ENCODE measurements at regions not wholly inside any gene's neighbourhood (a gene's known extent, or its start where the extent isn't known, plus 50 kb on each side); places are given as distances from the start of the nearest gene placed in this dataset.
A peak's percentile ranks its signal among the peaks of the same experiment; 100 is the strongest.

DNA sequence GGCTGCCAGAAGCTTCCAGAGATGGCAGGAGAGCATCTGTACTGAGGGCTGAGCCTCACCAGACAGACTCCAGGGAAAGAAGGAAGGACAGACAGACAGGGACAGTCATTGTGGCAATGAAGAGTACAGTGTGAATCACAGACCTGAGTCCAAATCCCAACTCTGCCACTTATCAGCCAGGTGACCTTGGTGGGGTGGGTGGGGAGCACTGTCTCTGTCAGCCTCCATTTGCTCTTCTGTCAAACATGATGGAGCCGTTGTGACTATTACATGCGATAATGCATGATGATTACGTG is 85.9 kb upstream of the FSTL4 start:
- no peak for ATAC-seq (replicated peaks in 1 of 4)
- 83% methylated on average over 3 of the region's 3 CpGs for WGBS (ENCODE audit: insufficient coverage)
- H3K36me3 Mint-ChIP-seq = no peaks in the 10 kb centered on the region
- H3K4me1 Mint-ChIP-seq = peaks cover 0 to 8% (median 5%) of the 10 kb centered on the region in 3 donors
- no peak overlapping the region for H3K27ac Mint-ChIP-seq
- Histone ChIP-seq H3K9me3 (no peaks in the 10 kb centered on the region), H3K4me1 (ENCODE audit: control insufficient read depth in 1 of 2, extremely low read depth in 1 of 2, insufficient read depth in 2 of 2, low read length in 2 of 2) (peaks cover 0 to 5% of the 10 kb centered on the region in 2 experiments), H3K27me3 (replicated peaks in 1 of 2; ENCODE audit: control insufficient read depth in 2 of 2, extremely low read depth in 1 of 2, insufficient read depth in 2 of 2, low read length in 1 of 2) (peaks cover 0 to 16% of the 10 kb centered on the region in 2 experiments), H3K36me3 (ENCODE audit: control insufficient read depth in 2 of 2, extremely low read depth in 1 of 2, insufficient read depth in 1 of 2, low read length in 1 of 2) (no peaks in the 10 kb centered on the region), H3K27ac (ENCODE audit: low read length) (no peak overlapping the region), H3K4me3 (ENCODE audit: control insufficient read depth in 1 of 2, extremely low read depth in 1 of 2, low read length in 1 of 2) (no peak overlapping the region)
- ChIA-PET CTCF (no interaction called here), POLR2A (no interaction called here)
- H3K27me3 Mint-ChIP-seq = peaks cover 3 to 11% of the 10 kb centered on the region in 2 donors
- H3K9me3 Mint-ChIP-seq = no peaks in the 10 kb centered on the region
- no peak overlapping the region for H3K4me3 Mint-ChIP-seq
- DNase-seq = peak in 1 of 35 experiments; percentile 4

DNA sequence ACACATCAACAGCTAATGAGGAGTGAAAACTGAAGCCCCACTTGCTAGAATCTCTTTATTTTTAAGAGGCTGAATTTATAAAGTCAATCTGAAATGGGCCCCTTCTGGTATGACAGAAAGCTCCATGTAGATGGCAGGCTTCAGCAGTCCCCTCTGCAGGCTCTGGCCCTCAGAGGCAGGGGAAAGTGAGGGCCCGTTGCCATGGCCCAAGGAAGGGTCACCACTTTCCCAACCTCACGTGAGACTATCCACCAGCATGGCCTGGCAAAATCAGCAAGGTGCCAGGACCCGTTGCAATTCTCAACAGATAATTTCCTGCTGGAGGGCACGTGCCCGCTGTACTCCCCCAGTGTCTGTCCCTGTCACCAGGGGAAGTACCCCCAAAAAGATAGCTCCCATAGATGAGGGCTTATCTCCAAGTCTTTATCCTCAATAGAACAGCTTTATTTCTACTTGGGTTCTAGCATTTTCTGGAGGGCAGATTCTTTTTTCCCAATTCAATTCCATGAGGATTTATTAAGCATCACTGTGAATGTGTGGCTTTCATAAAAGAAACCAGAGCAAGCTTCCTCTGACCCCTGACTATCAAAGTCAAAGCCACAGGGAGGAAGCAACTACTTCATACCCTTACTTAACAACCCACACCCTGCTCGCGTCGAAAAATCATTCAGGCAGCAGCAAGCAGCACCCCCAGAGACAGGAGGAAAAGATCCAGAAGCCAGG is 85.4 kb upstream of the FSTL4 start:
- Mint-ChIP-seq H3K36me3 (no peaks in the 10 kb centered on the region), H3K27ac (no peak overlapping the region), H3K4me1 (peaks cover 0 to 8% (median 5%) of the 10 kb centered on the region in 3 donors), H3K27me3 (peaks cover 3 to 11% of the 10 kb centered on the region in 2 donors), H3K9me3 (no peaks in the 10 kb centered on the region), H3K4me3 (no peak overlapping the region)
- H3K36me3 ChIP-seq (ENCODE audit: control insufficient read depth in 2 of 2, extremely low read depth in 1 of 2, insufficient read depth in 1 of 2, low read length in 1 of 2) = no peaks in the 10 kb centered on the region
- peaks cover 0 to 16% of the 10 kb centered on the region in 2 experiments for H3K27me3 ChIP-seq (replicated peaks in 1 of 2; ENCODE audit: control insufficient read depth in 2 of 2, extremely low read depth in 1 of 2, insufficient read depth in 2 of 2, low read length in 1 of 2)
- peak in 1 of 35 experiments; percentile 14 for DNase-seq
- no peaks in the 10 kb centered on the region for H3K9me3 ChIP-seq
- 40% methylated on average over 8 of the region's 8 CpGs for WGBS (ENCODE audit: insufficient coverage)
- H3K27ac ChIP-seq (ENCODE audit: low read length) = no peak overlapping the region
- ChIA-PET CTCF (no interaction called here), POLR2A (no interaction called here)
- H3K4me1 ChIP-seq (ENCODE audit: control insufficient read depth in 1 of 2, extremely low read depth in 1 of 2, insufficient read depth in 2 of 2, low read length in 2 of 2) = peaks cover 0 to 5% of the 10 kb centered on the region in 2 experiments
- H3K4me3 ChIP-seq (ENCODE audit: control insufficient read depth in 1 of 2, extremely low read depth in 1 of 2, low read length in 1 of 2) = no peak overlapping the region
- ATAC-seq (replicated peaks in 1 of 4) = no peak

DNA sequence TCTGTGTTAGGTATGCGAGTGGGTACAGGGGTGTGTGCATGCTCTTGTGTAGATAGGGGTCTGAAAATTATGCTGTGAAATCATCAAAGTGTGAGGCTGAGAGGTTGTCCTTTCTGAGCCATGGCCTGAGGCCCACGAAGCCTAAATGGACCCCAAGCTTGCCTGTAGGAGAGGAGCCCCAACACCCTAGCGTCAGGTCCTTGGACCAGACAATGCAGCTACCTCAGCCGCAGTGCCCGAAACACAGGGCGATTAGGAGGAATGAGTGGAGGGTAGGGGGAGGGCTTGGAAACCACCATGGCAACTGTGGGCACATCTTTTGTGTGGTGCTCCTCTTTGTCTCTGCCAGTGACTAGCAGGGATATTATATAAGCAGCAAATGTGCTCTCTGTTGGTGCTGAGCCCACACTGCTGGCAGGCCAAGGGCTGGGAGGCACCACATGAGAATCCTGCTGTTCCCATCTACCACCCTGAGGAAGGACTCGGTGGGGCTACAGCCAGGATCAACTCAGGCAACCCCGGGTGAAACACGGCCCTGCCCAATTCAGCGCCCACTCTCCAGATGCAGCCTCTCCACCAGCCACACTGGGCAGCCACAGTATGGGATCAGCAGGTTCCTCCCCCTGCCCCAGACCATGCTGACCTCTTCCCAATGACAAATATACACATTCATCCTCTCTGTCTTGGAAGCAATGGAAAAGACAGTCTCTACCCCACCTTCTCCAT is 84.6 kb upstream of the FSTL4 start:
- Mint-ChIP-seq H3K27me3 (peaks cover 4 to 11% of the 10 kb centered on the region in 2 donors), H3K4me3 (no peak overlapping the region), H3K27ac (no peak overlapping the region), H3K4me1 (peaks cover 0 to 8% (median 5%) of the 10 kb centered on the region in 3 donors), H3K9me3 (no peaks in the 10 kb centered on the region), H3K36me3 (no peaks in the 10 kb centered on the region)
- Histone ChIP-seq H3K9me3 (no peaks in the 10 kb centered on the region), H3K4me1 (ENCODE audit: control insufficient read depth in 1 of 2, extremely low read depth in 1 of 2, insufficient read depth in 2 of 2, low read length in 2 of 2) (peaks cover 0 to 5% of the 10 kb centered on the region in 2 experiments), H3K4me3 (ENCODE audit: control insufficient read depth in 1 of 2, extremely low read depth in 1 of 2, low read length in 1 of 2) (no peak overlapping the region), H3K36me3 (ENCODE audit: control insufficient read depth in 2 of 2, extremely low read depth in 1 of 2, insufficient read depth in 1 of 2, low read length in 1 of 2) (no peaks in the 10 kb centered on the region), H3K27ac (ENCODE audit: low read length) (no peak overlapping the region), H3K27me3 (replicated peaks in 1 of 2; ENCODE audit: control insufficient read depth in 2 of 2, extremely low read depth in 1 of 2, insufficient read depth in 2 of 2, low read length in 1 of 2) (peaks cover 0 to 16% of the 10 kb centered on the region in 2 experiments)
- DNase-seq (peak in 1 of 35 experiments; percentile 3), ATAC-seq (replicated peaks in 1 of 4) (no peak)
- 87% methylated on average over 10 of the region's 10 CpGs for WGBS (ENCODE audit: insufficient coverage)
- ChIA-PET CTCF (no interaction called here), POLR2A (no interaction called here)

DNA sequence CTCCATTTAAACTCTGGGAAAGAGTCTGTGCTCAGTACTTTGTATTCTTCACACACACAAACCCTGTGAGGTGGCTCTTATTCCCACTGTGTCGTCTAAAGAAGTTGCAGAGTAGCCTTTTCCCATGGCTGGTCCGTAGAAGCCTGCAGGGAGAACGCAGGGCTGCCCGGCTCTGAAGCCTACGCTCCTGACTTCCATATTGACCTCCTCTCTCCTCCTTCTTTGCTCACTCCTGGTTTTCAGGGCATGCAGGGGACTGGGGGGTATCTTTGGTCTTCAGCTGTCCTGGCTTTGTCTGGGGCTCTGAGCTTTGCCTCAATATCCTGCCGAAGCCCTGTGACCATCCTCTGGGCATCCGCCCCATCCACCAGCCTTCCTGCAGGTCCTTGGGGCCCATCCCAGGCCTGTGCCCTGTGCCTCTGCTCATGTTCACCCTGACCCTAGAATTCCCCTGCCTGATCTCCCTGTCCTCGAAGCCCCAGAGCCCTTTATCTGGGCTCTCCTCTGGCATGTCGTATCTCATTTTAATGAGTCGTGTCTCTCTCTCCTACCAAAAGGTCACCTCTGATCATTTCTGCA is 83.8 kb upstream of the FSTL4 start:
- H3K27me3 Mint-ChIP-seq = peaks cover 8 to 16% of the 10 kb centered on the region in 2 donors
- no peak overlapping the region for H3K4me3 ChIP-seq (ENCODE audit: control insufficient read depth in 1 of 2, extremely low read depth in 1 of 2, low read length in 1 of 2)
- POLR2A ChIA-PET = no interaction called here
- no peaks in the 10 kb centered on the region for H3K36me3 Mint-ChIP-seq
- H3K27ac Mint-ChIP-seq = no peak overlapping the region
- H3K4me3 Mint-ChIP-seq = no peak overlapping the region
- no peaks in the 10 kb centered on the region for H3K9me3 ChIP-seq
- no peaks in the 10 kb centered on the region for H3K9me3 Mint-ChIP-seq
- H3K27me3 ChIP-seq (replicated peaks in 1 of 2; ENCODE audit: control insufficient read depth in 2 of 2, extremely low read depth in 1 of 2, insufficient read depth in 2 of 2, low read length in 1 of 2) = peaks cover 0 to 19% of the 10 kb centered on the region in 2 experiments
- WGBS (ENCODE audit: insufficient coverage) = 83% methylated on average over 5 of the region's 10 CpGs
- DNase-seq = peak in 1 of 35 experiments; percentile 3
- H3K4me1 Mint-ChIP-seq = peaks cover 0 to 8% (median 5%) of the 10 kb centered on the region in 3 donors
- H3K27ac ChIP-seq (ENCODE audit: low read length) = no peak overlapping the region
- no peaks in the 10 kb centered on the region for H3K36me3 ChIP-seq (ENCODE audit: control insufficient read depth in 2 of 2, extremely low read depth in 1 of 2, insufficient read depth in 1 of 2, low read length in 1 of 2)
- ATAC-seq (replicated peaks in 1 of 4) = no peak
- CTCF ChIA-PET = no interaction called here
- H3K4me1 ChIP-seq (ENCODE audit: control insufficient read depth in 1 of 2, extremely low read depth in 1 of 2, insufficient read depth in 2 of 2, low read length in 2 of 2) = peaks cover 0 to 5% of the 10 kb centered on the region in 2 experiments

DNA sequence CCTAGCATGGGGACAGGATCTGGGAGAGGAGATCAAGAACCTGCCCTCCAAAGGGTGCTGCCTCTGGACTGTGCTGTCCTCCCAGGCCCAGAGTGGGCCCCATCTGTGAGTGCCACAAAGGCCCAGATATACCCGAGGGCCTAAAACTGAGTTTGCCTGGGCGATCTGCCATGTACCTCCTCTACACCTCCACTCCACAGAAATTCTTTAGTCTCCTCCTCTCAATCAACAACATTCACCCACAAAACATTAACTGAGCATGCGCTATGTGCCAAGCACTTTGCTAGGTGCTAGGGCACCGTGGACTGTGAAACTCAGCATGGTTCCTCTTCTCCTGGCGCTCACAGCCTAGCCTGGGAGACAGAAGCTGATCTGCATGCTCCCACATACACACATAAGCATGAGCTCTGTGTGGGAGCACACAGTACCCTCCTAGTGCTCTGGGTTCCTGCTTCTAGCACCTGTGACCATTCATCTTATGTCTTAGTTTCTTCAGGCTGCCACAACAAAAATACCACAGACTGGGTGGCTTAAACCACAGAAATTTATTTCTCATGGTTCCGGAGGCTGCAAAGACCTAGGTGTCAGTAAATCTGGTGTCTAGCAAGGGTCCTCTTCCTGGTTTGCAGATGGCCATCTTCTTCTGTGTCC is 82.0 kb upstream of the FSTL4 start:
- Mint-ChIP-seq H3K36me3 (no peaks in the 10 kb centered on the region), H3K27me3 (peaks cover 17 to 29% of the 10 kb centered on the region in 2 donors), H3K4me1 (peaks cover 0 to 8% (median 5%) of the 10 kb centered on the region in 3 donors), H3K4me3 (no peak overlapping the region), H3K9me3 (no peaks in the 10 kb centered on the region), H3K27ac (no peak overlapping the region)
- ChIA-PET POLR2A (no interaction called here), CTCF (no interaction called here)
- H3K9me3 ChIP-seq = no peaks in the 10 kb centered on the region
- peaks cover 0 to 22% of the 10 kb centered on the region in 2 experiments for H3K27me3 ChIP-seq (replicated peaks in 1 of 2; ENCODE audit: control insufficient read depth in 2 of 2, extremely low read depth in 1 of 2, insufficient read depth in 2 of 2, low read length in 1 of 2)
- 48% methylated on average over 6 of the region's 6 CpGs for WGBS (ENCODE audit: insufficient coverage)
- H3K4me1 ChIP-seq (ENCODE audit: control insufficient read depth in 1 of 2, extremely low read depth in 1 of 2, insufficient read depth in 2 of 2, low read length in 2 of 2) = peaks cover 0 to 5% of the 10 kb centered on the region in 2 experiments
- no peak overlapping the region for H3K27ac ChIP-seq (ENCODE audit: low read length)
- ATAC-seq (replicated peaks in 1 of 4) (no peak), DNase-seq (no peak)
- no peaks in the 10 kb centered on the region for H3K36me3 ChIP-seq (ENCODE audit: control insufficient read depth in 2 of 2, extremely low read depth in 1 of 2, insufficient read depth in 1 of 2, low read length in 1 of 2)
- H3K4me3 ChIP-seq (ENCODE audit: control insufficient read depth in 1 of 2, extremely low read depth in 1 of 2, low read length in 1 of 2) = no peak overlapping the region

DNA sequence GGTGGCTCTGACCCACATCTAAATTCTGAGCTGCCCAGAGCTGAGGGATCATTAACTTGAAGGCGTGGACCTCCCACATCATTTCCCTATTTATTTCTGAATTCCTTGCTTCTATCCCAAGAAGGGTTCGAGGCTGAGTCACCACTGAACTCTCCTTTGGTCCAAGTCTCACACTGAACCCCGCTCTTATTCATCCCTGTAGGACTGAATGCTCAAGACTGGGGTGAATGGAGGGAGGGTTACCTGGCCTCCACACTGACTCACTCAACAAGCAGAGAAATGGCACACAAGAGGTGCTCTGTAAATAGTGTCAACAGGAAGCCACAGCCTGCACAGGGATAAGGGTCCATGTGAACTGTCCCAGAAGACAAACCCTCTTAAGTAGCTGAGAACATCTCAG is 79.1 kb upstream of the FSTL4 start:
- Mint-ChIP-seq H3K27me3 (peaks cover 31 to 43% of the 10 kb centered on the region in 2 donors), H3K27ac (no peak overlapping the region), H3K4me3 (no peak overlapping the region), H3K9me3 (no peaks in the 10 kb centered on the region), H3K36me3 (no peaks in the 10 kb centered on the region), H3K4me1 (peaks cover 0 to 8% (median 5%) of the 10 kb centered on the region in 3 donors)
- Histone ChIP-seq H3K4me3 (ENCODE audit: control insufficient read depth in 1 of 2, extremely low read depth in 1 of 2, low read length in 1 of 2) (no peak overlapping the region), H3K27ac (ENCODE audit: low read length) (no peak overlapping the region), H3K4me1 (ENCODE audit: control insufficient read depth in 1 of 2, extremely low read depth in 1 of 2, insufficient read depth in 2 of 2, low read length in 2 of 2) (peaks cover 0 to 5% of the 10 kb centered on the region in 2 experiments), H3K27me3 (replicated peaks in 1 of 2; ENCODE audit: control insufficient read depth in 2 of 2, extremely low read depth in 1 of 2, insufficient read depth in 2 of 2, low read length in 1 of 2) (peaks cover 0 to 26% of the 10 kb centered on the region in 2 experiments), H3K36me3 (ENCODE audit: control insufficient read depth in 2 of 2, extremely low read depth in 1 of 2, insufficient read depth in 1 of 2, low read length in 1 of 2) (no peaks in the 10 kb centered on the region), H3K9me3 (no peaks in the 10 kb centered on the region)
- POLR2A ChIA-PET = no interaction called here
- no CpG with 5 or more reads among the region's 3 CpGs for WGBS (ENCODE audit: insufficient coverage)
- CTCF ChIA-PET = interaction anchor here in 1 of 2 donors (0.9 kb wide), 1 partner anchor 70 kb away, joined by 3 read pairs; no protein-coding TSS in a partner anchor
- ATAC-seq (replicated peaks in 1 of 4) = no peak
- no peak for DNase-seq

Data from T-cell (primary cell).